ENCODE measurements at regions not wholly inside any gene's neighbourhood (a gene's known extent, or its start where the extent isn't known, plus 50 kb on each side); places are given as distances from the start of the nearest gene placed in this dataset.

GRCh38 chr10:8874268-8874667 is 819.8 kb downstream of the GATA3 start:
- Mint-ChIP-seq H3K4me1 (no peaks in the 10 kb centered on the region), H3K36me3 (ENCODE audit: low read depth) (no peaks in the 10 kb centered on the region), H3K27ac (no peak overlapping the region), H3K9me3 (ENCODE audit: low read depth) (no peaks in the 10 kb centered on the region), H3K4me3 (no peak overlapping the region), H3K27me3 (peaks cover 4% of the 10 kb centered on the region)
- DNase-seq = no peak
- no peak for ATAC-seq
- CTCF ChIA-PET = no interaction called here
- POLR2A ChIA-PET = no interaction called here
- intact Hi-C loops (cut with DNase I, micrococcal nuclease) = loop anchor here in 1 of 2 experiments (5.0 kb wide), 1 partner anchor 1002 kb away; no protein-coding TSS in a partner anchor

DNA sequence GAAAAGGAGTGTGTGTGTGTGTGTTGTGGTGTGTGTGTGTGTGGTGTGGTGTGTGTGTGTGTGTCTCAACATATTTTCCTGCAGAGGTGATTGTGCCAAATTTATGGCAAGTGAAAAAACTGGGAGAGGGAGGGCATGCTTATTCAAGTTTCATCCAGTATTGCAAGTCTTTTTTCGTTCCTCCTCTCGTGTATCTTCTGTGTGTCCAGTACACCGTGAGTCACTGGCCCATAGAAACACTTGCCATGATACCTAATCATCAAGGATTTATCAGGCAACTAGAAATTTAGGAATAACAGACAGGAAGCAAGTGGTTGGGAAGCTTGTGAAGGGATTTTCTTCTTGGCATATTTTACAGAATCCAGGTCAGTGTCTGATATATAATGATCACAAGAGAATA is 820.5 kb downstream of the GATA3 start:
- intact Hi-C loops (cut with DNase I, micrococcal nuclease) = loop anchor here in 1 of 2 experiments (5.0 kb wide), 1 partner anchor 1003 kb away; no protein-coding TSS in a partner anchor
- no peaks in the 10 kb centered on the region for H3K9me3 Mint-ChIP-seq (ENCODE audit: low read depth)
- ATAC-seq (no peak), DNase-seq (no peak)
- H3K27me3 Mint-ChIP-seq = peaks cover 4% of the 10 kb centered on the region
- no peaks in the 10 kb centered on the region for H3K4me1 Mint-ChIP-seq
- no peak overlapping the region for H3K4me3 Mint-ChIP-seq
- no peak overlapping the region for H3K27ac Mint-ChIP-seq
- ChIA-PET CTCF (no interaction called here), POLR2A (no interaction called here)
- no peaks in the 10 kb centered on the region for H3K36me3 Mint-ChIP-seq (ENCODE audit: low read depth)

DNA sequence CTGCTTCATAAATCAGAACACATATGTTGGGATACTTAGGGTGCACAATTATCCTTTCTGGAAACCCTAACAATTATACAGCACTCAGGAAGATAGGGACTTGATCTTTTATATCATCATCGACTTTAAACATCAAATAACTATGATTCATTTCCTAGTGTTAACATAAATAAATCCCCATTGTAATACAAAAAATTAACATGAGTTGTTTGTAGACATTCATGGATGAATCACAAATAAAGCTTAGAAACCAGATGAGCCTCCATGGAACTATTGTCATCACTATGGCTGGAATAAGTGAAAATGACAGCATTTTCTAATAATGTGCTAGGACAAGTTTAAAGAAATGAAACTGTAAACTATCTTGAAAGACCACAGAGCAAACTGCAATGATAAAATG is 821.7 kb downstream of the GATA3 start:
- ChIA-PET CTCF (interaction anchor here (0.7 kb wide), 1 partner anchor 1192 kb away, joined by 3 read pairs; no protein-coding TSS in a partner anchor), POLR2A (interaction anchor here (0.7 kb wide), 1 partner anchor 109 kb away, joined by 4 read pairs; no protein-coding TSS in a partner anchor)
- ATAC-seq (no peak), DNase-seq (no peak)
- Mint-ChIP-seq H3K27me3 (peaks cover 4% of the 10 kb centered on the region), H3K4me1 (no peaks in the 10 kb centered on the region), H3K27ac (no peak overlapping the region), H3K4me3 (no peak overlapping the region), H3K36me3 (ENCODE audit: low read depth) (no peaks in the 10 kb centered on the region), H3K9me3 (ENCODE audit: low read depth) (no peaks in the 10 kb centered on the region)
- intact Hi-C loops (cut with DNase I, micrococcal nuclease) = no loop called here

DNA sequence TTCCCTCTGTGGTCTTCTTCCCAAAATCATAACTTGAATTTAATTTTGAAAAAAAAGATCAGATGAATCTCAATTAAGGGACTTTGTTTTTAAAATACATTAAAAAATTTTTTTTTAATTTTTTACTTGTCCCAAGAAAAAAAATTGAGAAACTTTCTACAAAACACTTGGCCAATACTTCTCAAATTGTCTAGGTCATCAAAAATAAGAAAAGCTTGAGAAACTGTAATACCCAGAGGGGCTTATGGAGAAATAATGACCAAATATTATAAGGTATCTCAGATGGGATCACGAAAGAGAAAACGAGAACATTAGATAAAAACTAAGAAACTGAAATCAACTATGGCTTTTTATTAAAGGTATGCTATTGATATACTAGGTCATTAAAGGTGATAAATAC is 835.0 kb downstream of the GATA3 start:
- no peak for DNase-seq
- Mint-ChIP-seq H3K27me3 (no peaks in the 10 kb centered on the region), H3K4me3 (no peak overlapping the region), H3K9me3 (ENCODE audit: low read depth) (no peaks in the 10 kb centered on the region), H3K36me3 (ENCODE audit: low read depth) (no peaks in the 10 kb centered on the region), H3K27ac (no peak overlapping the region), H3K4me1 (peaks cover 23% of the 10 kb centered on the region)
- ChIA-PET CTCF (no interaction called here), POLR2A (no interaction called here)
- no peak for ATAC-seq
- intact Hi-C loops (cut with DNase I, micrococcal nuclease) = no loop called here

DNA sequence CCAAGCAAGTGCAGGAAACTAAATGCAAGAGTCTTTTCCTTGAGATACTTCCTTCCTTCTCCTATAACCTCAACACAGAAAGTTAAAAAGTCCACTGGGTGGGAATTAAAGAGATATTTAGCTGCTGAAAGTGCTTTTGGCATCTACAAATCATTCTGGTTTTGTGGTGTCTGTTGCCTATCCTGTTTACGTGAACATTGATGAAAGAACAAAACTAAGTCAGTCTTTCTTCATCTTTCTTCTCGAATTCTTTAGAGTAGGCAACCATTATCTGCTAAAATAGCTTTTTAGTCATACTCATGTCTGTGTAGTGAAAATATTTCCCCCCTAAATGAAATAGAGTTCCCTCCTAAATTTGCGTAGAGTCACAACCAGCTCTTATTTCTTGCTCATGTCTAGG is 838.6 kb downstream of the GATA3 start:
- intact Hi-C loops (cut with DNase I, micrococcal nuclease) = no loop called here
- ATAC-seq = no peak
- no peak overlapping the region for H3K4me3 Mint-ChIP-seq
- ChIA-PET CTCF (interaction anchor here (0.8 to 1.1 kb wide), 2 partner anchors 13 to 110 kb away, joined by 3 read pairs; no protein-coding TSS in a partner anchor), POLR2A (no interaction called here)
- DNase-seq = no peak
- peaks cover 2% of the 10 kb centered on the region for H3K27me3 Mint-ChIP-seq
- H3K36me3 Mint-ChIP-seq (ENCODE audit: low read depth) = no peaks in the 10 kb centered on the region
- no peaks in the 10 kb centered on the region for H3K9me3 Mint-ChIP-seq (ENCODE audit: low read depth)
- no peak overlapping the region for H3K27ac Mint-ChIP-seq
- peaks cover 23% of the 10 kb centered on the region for H3K4me1 Mint-ChIP-seq

GRCh38 chr10:8894148-8894547 is 839.7 kb downstream of the GATA3 start:
- intact Hi-C loops (cut with DNase I, micrococcal nuclease) = no loop called here
- ChIA-PET CTCF (no interaction called here), POLR2A (no interaction called here)
- H3K36me3 Mint-ChIP-seq (ENCODE audit: low read depth) = no peaks in the 10 kb centered on the region
- DNase-seq = no peak
- peaks cover 25% of the 10 kb centered on the region for H3K4me1 Mint-ChIP-seq
- H3K4me3 Mint-ChIP-seq = no peak overlapping the region
- no peak overlapping the region for H3K27ac Mint-ChIP-seq
- ATAC-seq = no peak
- peaks cover 2% of the 10 kb centered on the region for H3K27me3 Mint-ChIP-seq
- H3K9me3 Mint-ChIP-seq (ENCODE audit: low read depth) = no peaks in the 10 kb centered on the region

GRCh38 chr10:8897769-8898168 is 843.3 kb downstream of the GATA3 start:
- Mint-ChIP-seq H3K4me1 (peaks cover 14% of the 10 kb centered on the region), H3K27ac (no peak overlapping the region), H3K9me3 (ENCODE audit: low read depth) (no peaks in the 10 kb centered on the region), H3K27me3 (peaks cover 2% of the 10 kb centered on the region), H3K36me3 (ENCODE audit: low read depth) (no peaks in the 10 kb centered on the region), H3K4me3 (no peak overlapping the region)
- ChIA-PET CTCF (no interaction called here), POLR2A (no interaction called here)
- intact Hi-C loops (cut with DNase I, micrococcal nuclease) = no loop called here
- ATAC-seq = no peak
- DNase-seq = no peak

DNA sequence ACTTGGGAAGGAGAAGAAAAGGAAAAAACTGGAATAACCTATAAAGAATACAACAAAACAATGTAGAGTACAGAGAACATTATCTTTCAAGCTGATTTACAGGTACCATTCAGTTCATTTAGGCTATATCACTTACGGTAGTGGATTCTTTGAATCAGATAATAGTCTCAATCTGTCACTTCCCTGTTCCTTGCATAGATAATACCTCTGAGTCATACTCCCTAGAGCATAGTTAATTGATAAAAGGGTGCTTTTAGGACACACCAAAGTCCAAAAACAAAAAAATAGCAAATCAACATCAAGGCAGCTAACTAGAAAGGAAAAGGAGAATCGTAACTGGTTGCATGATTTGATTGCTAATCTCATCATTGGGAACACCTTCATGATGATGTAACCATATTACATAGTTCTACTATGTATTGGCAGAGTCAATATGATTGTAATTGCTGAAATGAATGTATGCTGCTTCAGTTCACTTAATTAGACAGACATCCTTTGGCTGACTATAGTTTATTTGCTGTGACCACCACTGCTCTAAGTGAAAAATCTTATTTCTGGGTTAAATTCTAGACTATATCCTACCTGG is 844.4 kb downstream of the GATA3 start:
- intact Hi-C loops (cut with DNase I, micrococcal nuclease) = no loop called here
- Mint-ChIP-seq H3K27ac (peak overlapping the region; percentile 21), H3K36me3 (ENCODE audit: low read depth) (no peaks in the 10 kb centered on the region), H3K27me3 (peaks cover 2% of the 10 kb centered on the region), H3K4me3 (no peak overlapping the region), H3K9me3 (ENCODE audit: low read depth) (no peaks in the 10 kb centered on the region), H3K4me1 (peaks cover 4% of the 10 kb centered on the region)
- ATAC-seq = peak; percentile 47
- DNase-seq = no peak
- POLR2A ChIA-PET = no interaction called here
- CTCF ChIA-PET = no interaction called here

DNA sequence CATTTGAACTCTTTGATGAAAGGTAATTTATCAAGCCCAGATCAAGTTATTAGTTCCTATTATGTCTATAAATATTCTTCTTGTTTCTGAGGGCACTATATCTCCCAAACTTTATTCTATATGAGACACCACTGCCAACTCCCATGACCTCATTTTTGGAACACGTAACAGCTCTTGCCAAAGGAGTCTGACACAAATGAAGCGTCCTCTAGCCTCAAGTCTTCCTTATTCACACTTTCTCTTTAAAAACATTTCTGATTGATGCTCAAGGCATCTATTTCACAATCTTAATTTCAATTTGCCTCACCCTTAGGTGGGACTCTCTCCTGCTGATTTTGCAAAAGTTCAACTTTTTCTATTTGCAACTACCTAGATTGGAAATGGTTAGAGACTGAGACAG is 848.4 kb downstream of the GATA3 start:
- intact Hi-C loops (cut with DNase I, micrococcal nuclease) = no loop called here
- H3K4me1 Mint-ChIP-seq = peaks cover 2% of the 10 kb centered on the region
- H3K4me3 Mint-ChIP-seq = no peak overlapping the region
- ChIA-PET POLR2A (no interaction called here), CTCF (no interaction called here)
- DNase-seq = no peak
- ATAC-seq = no peak
- H3K27me3 Mint-ChIP-seq = no peaks in the 10 kb centered on the region
- H3K36me3 Mint-ChIP-seq (ENCODE audit: low read depth) = no peaks in the 10 kb centered on the region
- H3K27ac Mint-ChIP-seq = no peak overlapping the region
- H3K9me3 Mint-ChIP-seq (ENCODE audit: low read depth) = peaks cover 4% of the 10 kb centered on the region

DNA sequence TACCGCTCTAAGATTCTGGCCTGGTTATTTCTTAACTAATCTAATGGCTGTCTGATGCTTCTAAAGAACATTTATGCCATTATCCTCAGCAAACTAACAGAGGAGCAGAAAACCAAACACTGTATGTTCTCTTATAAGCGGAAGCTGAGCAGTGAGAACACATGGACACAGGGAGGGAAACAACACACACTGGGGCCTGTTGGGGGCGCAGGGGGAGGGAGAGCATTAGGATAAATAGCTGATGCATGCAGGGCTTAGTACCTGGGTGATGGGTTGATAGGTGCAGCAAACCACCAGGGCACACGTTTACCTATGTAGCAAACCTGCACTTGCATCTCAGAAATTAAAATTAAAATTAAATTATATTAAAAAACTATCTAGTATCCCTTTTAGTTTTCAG is 853.5 kb downstream of the GATA3 start:
- peaks cover 4% of the 10 kb centered on the region for H3K9me3 Mint-ChIP-seq (ENCODE audit: low read depth)
- POLR2A ChIA-PET = no interaction called here
- DNase-seq = no peak
- no peaks in the 10 kb centered on the region for H3K36me3 Mint-ChIP-seq (ENCODE audit: low read depth)
- intact Hi-C loops (cut with DNase I, micrococcal nuclease) = no loop called here
- H3K27ac Mint-ChIP-seq = no peak overlapping the region
- H3K4me1 Mint-ChIP-seq = no peaks in the 10 kb centered on the region
- no peak for ATAC-seq
- H3K27me3 Mint-ChIP-seq = no peaks in the 10 kb centered on the region
- H3K4me3 Mint-ChIP-seq = no peak overlapping the region
- CTCF ChIA-PET = no interaction called here

DNA sequence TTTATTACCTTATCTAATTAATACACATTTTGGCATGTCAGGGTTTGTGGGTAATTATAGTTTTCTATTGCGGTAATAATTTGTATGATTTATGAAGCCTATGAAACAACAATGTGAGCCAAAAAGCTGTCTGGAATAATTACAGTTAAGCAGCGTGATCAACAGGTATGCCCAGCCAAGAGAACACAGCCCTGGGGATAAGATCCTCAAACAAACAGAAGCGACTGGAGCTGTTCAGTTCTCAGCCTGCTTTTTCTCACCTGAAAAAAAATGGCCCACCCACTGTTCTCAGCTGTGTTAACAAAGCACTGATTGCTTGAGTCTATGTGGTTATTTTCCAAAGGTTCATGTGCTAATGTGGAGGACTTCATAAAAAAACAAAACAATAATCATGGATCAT is 855.8 kb downstream of the GATA3 start:
- Mint-ChIP-seq H3K4me3 (no peak overlapping the region), H3K36me3 (ENCODE audit: low read depth) (no peaks in the 10 kb centered on the region), H3K27ac (no peak overlapping the region), H3K27me3 (no peaks in the 10 kb centered on the region), H3K4me1 (no peaks in the 10 kb centered on the region), H3K9me3 (ENCODE audit: low read depth) (peaks cover 2% of the 10 kb centered on the region)
- ChIA-PET POLR2A (interaction anchor here (0.6 kb wide), 1 partner anchor 336 kb away, joined by 4 read pairs; no protein-coding TSS in a partner anchor), CTCF (no interaction called here)
- no peak for ATAC-seq
- DNase-seq = no peak
- intact Hi-C loops (cut with DNase I, micrococcal nuclease) = no loop called here

- H3K27me3 Mint-ChIP-seq = no peaks in the 10 kb centered on the region
- H3K9me3 Mint-ChIP-seq (ENCODE audit: low read depth) = peaks cover 2% of the 10 kb centered on the region
- no peak overlapping the region for H3K27ac Mint-ChIP-seq
- DNase-seq (no peak), ATAC-seq (no peak)
- H3K4me1 Mint-ChIP-seq = no peaks in the 10 kb centered on the region
- CTCF ChIA-PET = interaction anchor here (0.6 kb wide), 1 partner anchor 11 kb away, joined by 3 read pairs; no protein-coding TSS in a partner anchor
- no peaks in the 10 kb centered on the region for H3K36me3 Mint-ChIP-seq (ENCODE audit: low read depth)
- POLR2A ChIA-PET = no interaction called here
- H3K4me3 Mint-ChIP-seq = no peak overlapping the region
- intact Hi-C loops (cut with DNase I, micrococcal nuclease) = no loop called here
Measured at GRCh38 chr10:8911032-8911431, 856.5 kb downstream of the GATA3 start.

DNA sequence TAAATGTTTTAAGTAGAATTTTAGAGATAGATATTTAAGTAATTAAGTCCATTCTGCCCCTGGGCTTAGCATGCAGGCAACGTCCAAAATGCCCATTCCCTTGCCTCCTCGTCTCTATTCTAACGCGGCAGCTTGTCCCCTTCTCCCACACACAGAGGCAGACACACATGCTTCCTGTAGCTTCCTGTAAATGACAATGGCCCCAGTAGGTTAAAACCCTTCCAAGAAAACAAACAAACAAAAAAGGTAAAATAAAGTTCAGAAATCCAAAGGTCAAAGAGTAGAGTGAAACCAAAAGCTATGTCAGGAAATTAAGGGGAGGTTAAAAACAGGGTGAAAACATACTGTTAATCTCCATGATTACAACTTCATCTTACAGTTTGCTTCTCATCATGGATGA is 857.6 kb downstream of the GATA3 start:
- peaks cover 3% of the 10 kb centered on the region for H3K9me3 Mint-ChIP-seq (ENCODE audit: low read depth)
- CTCF ChIA-PET = no interaction called here
- H3K27ac Mint-ChIP-seq = no peak overlapping the region
- no peaks in the 10 kb centered on the region for H3K27me3 Mint-ChIP-seq
- no peak overlapping the region for H3K4me3 Mint-ChIP-seq
- intact Hi-C loops (cut with DNase I, micrococcal nuclease) = no loop called here
- no peaks in the 10 kb centered on the region for H3K4me1 Mint-ChIP-seq
- no peaks in the 10 kb centered on the region for H3K36me3 Mint-ChIP-seq (ENCODE audit: low read depth)
- DNase-seq (no peak), ATAC-seq (no peak)
- POLR2A ChIA-PET = no interaction called here
